Skeletal muscle tissue (tissue), 3 donors: ENCODE measurements at regions not wholly inside any gene's neighbourhood (a gene's known extent, or its start where the extent isn't known, plus 50 kb on each side); places are given as distances from the start of the nearest gene placed in this dataset.

Source experiments
- H3K27ac ChIP-seq: one replicate; pipeline ENCODE4 v1.7.0; 2013; ENCODE audit warnings: mild to moderate bottlenecking, low read depth, low read length, inconsistent platforms
- H3K27me3 ChIP-seq, 3 donors: one replicate each; pipeline ENCODE4 v1.7.0; 2013; ENCODE audit warnings: low read length in 3 of 3; ENCODE audit not compliant: control insufficient read depth in 3 of 3, insufficient read depth in 3 of 3
- H3K36me3 ChIP-seq, 3 donors: one replicate each; pipeline ENCODE4 v1.7.0; 2013; ENCODE audit warnings: low read length in 3 of 3; ENCODE audit not compliant: control insufficient read depth in 3 of 3, insufficient read depth in 3 of 3
- H3K4me1 ChIP-seq, 3 donors: one replicate each; pipeline ENCODE4 v1.7.0; 2013; ENCODE audit warnings: low read length in 3 of 3, mild to moderate bottlenecking in 3 of 3; ENCODE audit not compliant: control insufficient read depth in 3 of 3, insufficient read depth in 3 of 3
- H3K4me3 ChIP-seq, 3 donors: one replicate each; pipeline ENCODE4 v1.7.0; 2013; ENCODE audit warnings: low read length in 3 of 3
- H3K9ac ChIP-seq, 3 donors: one replicate each; pipeline ENCODE4 v1.7.0; 2013; ENCODE audit warnings: low read length in 3 of 3, mild to moderate bottlenecking in 3 of 3, moderate library complexity in 2 of 3, low read depth in 1 of 3
- H3K9me3 ChIP-seq, 3 donors: one replicate each; pipeline ENCODE4 v1.7.0; 2013; ENCODE audit warnings: low read length in 3 of 3; ENCODE audit not compliant: control insufficient read depth in 3 of 3
- donor health status: Osteomylitis.

DNA sequence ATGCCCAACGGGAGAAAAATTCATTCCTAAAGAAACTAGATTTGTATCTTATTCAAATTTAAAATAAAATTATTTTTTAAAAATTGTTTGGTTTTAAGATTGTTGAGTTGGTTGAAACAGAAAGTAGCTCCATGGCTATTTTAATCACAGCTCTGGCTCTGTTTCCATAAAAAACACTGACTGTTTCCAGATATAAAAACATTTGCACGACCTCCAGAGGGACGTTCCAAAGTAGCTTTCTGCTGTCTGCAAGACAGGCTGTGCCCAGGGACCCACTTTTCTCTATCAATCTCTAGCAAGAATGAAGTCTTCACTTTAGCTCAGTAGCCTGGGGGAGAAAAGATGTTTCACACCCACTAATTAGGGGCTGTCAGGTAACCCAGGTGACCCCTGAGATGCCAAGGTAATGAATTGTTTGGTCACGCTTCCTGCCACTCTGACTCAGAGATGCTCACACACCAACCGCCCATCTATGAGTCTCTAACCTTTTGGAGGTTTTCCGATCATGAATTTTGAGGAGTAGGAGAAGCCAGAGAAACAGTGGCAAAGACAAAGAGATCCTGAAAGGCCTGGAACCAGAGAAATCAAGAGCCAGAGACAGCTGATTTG, 220.1 kb upstream of the SOX9 start:
- Histone ChIP-seq H3K9ac (no peak overlapping the region), H3K27me3 (no peaks in the 10 kb centered on the region), H3K4me1 (peaks cover 0 to 2% (median 0%) of the 10 kb centered on the region in 3 donors), H3K36me3 (no peaks in the 10 kb centered on the region), H3K27ac (no peak overlapping the region), H3K4me3 (no peak overlapping the region), H3K9me3 (no peaks in the 10 kb centered on the region)

DNA sequence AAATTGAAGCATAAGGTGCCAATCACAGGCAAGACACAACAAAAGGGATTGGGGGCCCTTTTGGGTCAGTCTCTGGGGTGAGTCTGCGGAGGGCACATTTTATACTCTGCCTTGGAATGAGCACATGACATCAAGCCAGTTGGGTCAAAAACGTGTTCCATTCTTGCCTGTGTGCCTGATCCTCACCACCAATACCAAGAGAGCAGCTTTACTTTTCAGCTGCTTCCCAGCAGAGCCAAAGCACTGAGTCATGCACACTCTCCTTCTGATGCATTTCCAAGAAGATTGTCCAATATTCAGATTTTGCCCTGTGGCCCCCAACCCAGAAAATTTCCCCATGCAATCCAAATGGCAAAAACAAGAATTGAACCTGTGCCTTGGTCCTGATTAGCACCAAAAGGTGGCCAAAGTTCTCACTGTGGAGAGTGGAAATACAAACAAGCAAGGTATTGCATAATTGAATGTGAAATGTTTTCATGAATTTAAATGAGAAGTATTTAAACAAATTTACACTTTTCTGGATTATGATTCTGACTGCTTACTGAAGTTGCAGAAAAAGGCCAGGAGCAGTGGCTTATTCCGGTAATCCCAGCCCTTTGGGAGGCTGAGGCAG, 217.8 kb upstream of the SOX9 start:
- no peak overlapping the region for H3K9ac ChIP-seq
- no peak overlapping the region for H3K4me3 ChIP-seq
- H3K27me3 ChIP-seq = no peaks in the 10 kb centered on the region
- no peak overlapping the region for H3K27ac ChIP-seq
- no peaks in the 10 kb centered on the region for H3K36me3 ChIP-seq
- peaks cover 0 to 2% (median 0%) of the 10 kb centered on the region in 3 donors for H3K4me1 ChIP-seq
- no peaks in the 10 kb centered on the region for H3K9me3 ChIP-seq

DNA sequence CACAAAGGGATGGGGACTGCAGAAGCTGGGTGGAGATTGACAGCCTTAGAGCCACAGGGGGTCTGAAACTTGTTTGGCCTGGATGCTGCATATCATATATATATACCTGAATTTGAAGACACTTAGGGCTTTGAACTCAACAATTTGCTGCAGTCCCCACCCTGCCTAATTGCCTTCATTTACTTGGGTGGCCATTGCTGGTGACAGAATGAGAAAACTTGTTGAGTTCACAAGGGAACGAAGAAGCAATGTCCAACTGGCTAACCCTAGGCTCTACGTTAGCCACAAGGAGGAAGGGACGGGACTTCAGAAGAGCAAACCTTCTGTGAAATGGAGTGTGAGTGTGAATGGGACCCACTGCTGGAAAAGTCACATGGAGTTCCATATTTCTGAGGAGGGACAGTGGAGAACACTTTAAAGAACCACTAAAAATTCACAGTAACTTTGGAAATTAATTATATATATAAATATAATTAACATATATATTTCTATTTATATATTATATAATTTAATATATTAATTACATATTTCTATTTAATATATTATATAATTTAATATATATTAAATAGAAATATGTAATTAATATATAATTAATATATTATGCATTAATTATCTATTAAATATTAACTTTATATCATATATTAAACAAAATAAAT, 215.3 kb upstream of the SOX9 start:
- H3K4me1 ChIP-seq = peaks cover 0 to 2% (median 0%) of the 10 kb centered on the region in 3 donors
- H3K27ac ChIP-seq = no peak overlapping the region
- no peaks in the 10 kb centered on the region for H3K9me3 ChIP-seq
- H3K27me3 ChIP-seq = no peaks in the 10 kb centered on the region
- H3K36me3 ChIP-seq = no peaks in the 10 kb centered on the region
- no peak overlapping the region for H3K4me3 ChIP-seq
- H3K9ac ChIP-seq = no peak overlapping the region

DNA sequence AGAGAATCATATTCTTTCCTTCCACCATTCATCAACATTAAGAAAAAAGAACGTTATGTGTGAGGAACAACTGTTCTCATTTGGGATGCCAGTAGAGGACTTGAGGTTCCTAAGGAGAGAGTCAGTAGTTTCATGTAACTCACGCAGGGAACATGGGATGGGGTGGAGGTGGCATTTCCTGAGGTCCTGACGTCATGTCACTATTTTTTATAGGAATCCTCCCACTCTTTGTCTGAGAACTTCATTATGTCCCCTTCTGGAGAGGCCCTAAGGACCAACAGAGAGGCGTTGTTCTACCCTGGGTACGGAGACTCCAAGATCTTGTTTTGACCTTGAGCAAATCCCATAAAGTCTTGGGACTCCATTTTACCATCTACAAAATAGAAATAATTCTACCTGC, 211.7 kb upstream of the SOX9 start:
- Histone ChIP-seq H3K9me3 (no peaks in the 10 kb centered on the region), H3K36me3 (no peaks in the 10 kb centered on the region), H3K27me3 (no peaks in the 10 kb centered on the region), H3K9ac (no peak overlapping the region), H3K4me1 (peaks cover 0 to 5% (median 0%) of the 10 kb centered on the region in 3 donors), H3K27ac (no peak overlapping the region), H3K4me3 (no peak overlapping the region)

DNA sequence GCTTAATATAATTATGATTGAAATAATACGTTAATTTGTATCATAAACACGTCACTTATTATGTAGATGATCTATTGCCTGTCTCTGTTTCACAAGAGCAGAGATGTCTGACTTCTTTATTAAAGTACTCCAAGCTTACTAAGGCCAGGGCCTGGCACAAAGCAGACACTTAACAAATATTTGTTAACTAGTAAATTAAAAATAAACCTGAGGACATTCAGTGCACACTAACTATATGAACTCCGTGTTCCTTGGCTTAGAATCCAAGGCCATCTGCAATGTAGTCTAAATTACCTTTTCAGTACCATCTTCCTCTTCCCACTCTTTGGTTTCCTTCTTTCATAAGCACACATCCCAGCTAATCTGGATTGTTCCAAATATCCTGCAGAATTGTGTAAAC, 210.8 kb upstream of the SOX9 start:
- H3K27me3 ChIP-seq = no peaks in the 10 kb centered on the region
- no peak overlapping the region for H3K9ac ChIP-seq
- H3K4me3 ChIP-seq = no peak overlapping the region
- peaks cover 3 to 13% (median 5%) of the 10 kb centered on the region in 3 donors for H3K4me1 ChIP-seq
- H3K9me3 ChIP-seq = no peaks in the 10 kb centered on the region
- H3K36me3 ChIP-seq = no peaks in the 10 kb centered on the region
- no peak overlapping the region for H3K27ac ChIP-seq

DNA sequence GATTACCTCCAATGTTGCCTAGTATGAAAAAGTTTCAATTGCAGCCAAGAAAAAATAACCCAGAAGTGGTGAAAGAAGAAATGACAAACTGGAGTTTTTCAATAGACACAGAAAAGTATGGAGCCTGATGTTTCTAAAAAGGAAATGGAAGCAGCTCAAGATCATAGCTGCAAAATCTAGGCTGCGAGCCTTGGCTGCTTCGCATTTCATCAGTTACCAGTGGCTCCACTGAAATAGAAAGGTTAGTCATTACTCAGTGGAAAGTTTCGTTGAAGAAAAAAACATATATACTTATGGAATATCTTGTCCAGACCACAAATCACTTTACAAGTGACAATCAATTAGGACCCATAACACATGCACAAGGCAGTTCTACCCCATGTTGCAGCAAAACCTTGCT, 206.8 kb upstream of the SOX9 start:
- no peaks in the 10 kb centered on the region for H3K9me3 ChIP-seq
- no peak overlapping the region for H3K4me3 ChIP-seq
- no peaks in the 10 kb centered on the region for H3K27me3 ChIP-seq
- H3K36me3 ChIP-seq = no peaks in the 10 kb centered on the region
- no peak overlapping the region for H3K27ac ChIP-seq
- peaks cover 6 to 17% (median 7%) of the 10 kb centered on the region in 3 donors for H3K4me1 ChIP-seq
- H3K9ac ChIP-seq = no peak overlapping the region

DNA sequence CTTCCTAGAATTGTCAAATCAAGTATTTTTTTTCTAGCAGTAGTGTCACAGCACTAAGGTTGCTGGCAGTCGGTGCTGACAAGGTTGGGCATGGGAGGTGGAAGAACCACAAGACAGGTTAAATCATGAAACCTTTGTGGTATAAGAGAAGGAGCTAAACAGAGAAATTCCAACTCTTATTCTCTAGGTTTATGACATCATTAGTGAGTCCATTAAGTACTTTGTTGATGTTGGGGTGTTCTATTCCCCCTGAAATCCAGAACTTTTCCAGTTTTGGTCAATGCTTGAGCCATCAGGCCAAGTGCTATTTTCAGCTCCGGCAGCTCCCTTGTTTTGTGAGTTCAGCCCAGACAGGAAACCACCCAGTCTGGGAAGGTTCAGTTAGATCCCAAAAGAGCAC, 206.0 kb upstream of the SOX9 start:
- Histone ChIP-seq H3K9me3 (no peaks in the 10 kb centered on the region), H3K27me3 (no peaks in the 10 kb centered on the region), H3K36me3 (no peaks in the 10 kb centered on the region), H3K4me3 (no peak overlapping the region), H3K9ac (no peak overlapping the region), H3K4me1 (peaks cover 6 to 17% (median 7%) of the 10 kb centered on the region in 3 donors), H3K27ac (no peak overlapping the region)

DNA sequence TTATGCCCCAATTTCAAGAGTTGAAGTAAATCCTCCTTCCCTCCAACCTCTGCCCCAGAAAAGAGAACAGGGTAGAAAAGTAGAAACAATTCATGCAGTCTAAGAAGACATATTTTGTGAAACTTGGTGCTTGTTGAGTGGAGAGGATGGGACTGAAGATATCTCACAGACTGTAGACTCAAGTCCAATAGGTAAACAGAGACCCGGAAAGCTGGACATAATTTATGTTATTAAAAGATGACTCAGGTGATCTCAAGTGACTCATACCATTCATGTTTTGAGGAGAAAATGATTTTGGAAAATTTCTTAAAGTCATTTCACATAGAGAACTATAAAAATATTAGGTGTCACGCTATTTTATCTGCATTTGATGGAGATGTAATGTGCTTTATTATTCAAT, 203.1 kb upstream of the SOX9 start:
- Histone ChIP-seq H3K27ac (no peak overlapping the region), H3K9ac (no peak overlapping the region), H3K36me3 (no peaks in the 10 kb centered on the region), H3K27me3 (no peaks in the 10 kb centered on the region), H3K4me3 (no peak overlapping the region), H3K9me3 (no peaks in the 10 kb centered on the region), H3K4me1 (peaks cover 6 to 17% (median 10%) of the 10 kb centered on the region in 3 donors)

DNA sequence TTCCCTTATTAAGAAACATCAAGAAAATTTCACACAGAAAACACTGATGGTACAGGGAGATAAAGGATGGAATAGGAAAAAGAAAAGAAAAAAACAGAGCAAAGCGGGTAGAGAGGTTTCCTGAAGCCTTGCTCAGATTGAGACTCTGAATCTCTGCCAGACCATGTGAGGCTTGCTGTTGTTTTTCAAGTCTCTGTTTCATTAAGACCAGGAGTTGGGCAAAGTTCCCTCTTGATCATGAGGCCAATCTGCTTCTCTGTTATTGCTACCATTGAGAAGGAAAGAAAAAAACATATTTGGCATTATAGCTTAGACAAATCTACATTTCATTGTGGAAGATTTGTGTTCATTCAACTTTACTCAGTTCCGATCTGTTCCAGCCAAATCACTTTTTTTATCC, 201.6 kb upstream of the SOX9 start:
- Histone ChIP-seq H3K4me1 (peaks cover 6 to 11% (median 10%) of the 10 kb centered on the region in 3 donors), H3K27me3 (no peaks in the 10 kb centered on the region), H3K4me3 (no peak overlapping the region), H3K36me3 (no peaks in the 10 kb centered on the region), H3K9ac (no peak overlapping the region), H3K27ac (no peak overlapping the region), H3K9me3 (no peaks in the 10 kb centered on the region)

DNA sequence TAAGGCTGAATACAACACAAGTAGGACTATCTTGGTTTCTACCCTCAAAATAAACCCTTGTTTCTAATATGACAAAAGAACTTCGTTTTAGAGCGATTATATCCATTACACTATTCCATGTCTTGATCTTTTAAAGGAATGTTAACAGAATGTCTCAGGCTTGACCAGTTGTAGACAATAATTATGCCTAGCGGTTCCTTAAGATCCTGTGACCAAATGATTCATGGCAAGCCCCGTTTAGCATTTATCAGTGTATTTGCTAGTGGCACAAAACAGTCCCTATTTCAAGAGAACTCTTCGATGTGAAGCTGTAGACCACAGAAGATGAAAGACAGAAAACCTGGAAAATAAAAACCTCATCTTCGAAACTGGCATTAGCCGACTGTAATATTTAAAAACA, 200.9 kb upstream of the SOX9 start:
- no peaks in the 10 kb centered on the region for H3K36me3 ChIP-seq
- H3K27me3 ChIP-seq = no peaks in the 10 kb centered on the region
- peaks cover 4 to 6% (median 4%) of the 10 kb centered on the region in 3 donors for H3K4me1 ChIP-seq
- no peak overlapping the region for H3K27ac ChIP-seq
- no peak overlapping the region for H3K9ac ChIP-seq
- no peak overlapping the region for H3K4me3 ChIP-seq
- H3K9me3 ChIP-seq = no peaks in the 10 kb centered on the region
